HL-60 (cell line): ENCODE measurements at regions not wholly inside any gene's neighbourhood (a gene's known extent, or its start where the extent isn't known, plus 50 kb on each side); places are given as distances from the start of the nearest gene placed in this dataset.

Source experiments
- DNase-seq, 2 experiments: peaks; one replicate each; pipeline ENCODE4 v3.0.0-alpha.2; 2010 to 2020; ENCODE audit warnings: low read depth in 1 of 2, low spot score in 1 of 2
- H3K27ac ChIP-seq: fragments of 250-450 bp; sonication (Bioruptor Pico); replicated peaks from 2 replicates; pipeline ENCODE4 v1.5.1; 2020; ENCODE audit warnings: mild to moderate bottlenecking, moderate library complexity
- H3K27me3 ChIP-seq: fragments of 250-450 bp; sonication (Bioruptor Pico); 2 replicates; pipeline ENCODE4 v1.5.1; 2021; ENCODE audit warnings: mild to moderate bottlenecking, moderate library complexity; ENCODE audit not compliant: insufficient read depth, poor library complexity, severe bottlenecking
- H3K4me3 ChIP-seq: replicated peaks from 2 replicates; pipeline ENCODE4 v1.5.1; 2011; ENCODE audit warnings: mild to moderate bottlenecking, control low read depth, low read length; ENCODE audit not compliant: insufficient read depth
- CTCF ChIP-seq: IDR thresholded peaks from one replicate; pipeline ENCODE4 v1.5.1; 2011; ENCODE audit warnings: low read length, control low read depth, inconsistent platforms; ENCODE audit not compliant: insufficient read depth
- GABPA ChIP-seq: IDR thresholded peaks from 2 replicates; pipeline ENCODE4 v1.6.1; 2012; ENCODE audit warnings: low read depth
- POLR2AphosphoS5 ChIP-seq: IDR thresholded peaks from 2 replicates; pipeline ENCODE4 v1.6.1; 2012; ENCODE audit warnings: low read depth
- REST ChIP-seq: IDR thresholded peaks from 2 replicates; pipeline ENCODE4 v1.6.1; 2012; ENCODE audit warnings: low read depth; ENCODE audit not compliant: insufficient replicate concordance
- SPI1 ChIP-seq: IDR thresholded peaks from 2 replicates; pipeline ENCODE4 v1.6.1; 2012; ENCODE audit warnings: low read depth, mild to moderate bottlenecking, borderline replicate concordance

- H3K27ac ChIP-seq: no peak overlapping the region; the same call in 1 of the 2 replicates
- peak in 1 of 2 experiments; percentile 20 for DNase-seq
- H3K4me3 ChIP-seq: no peak overlapping the region
- H3K27me3 ChIP-seq: no peaks in the 10 kb centered on the region
- TF ChIP-seq SPI1: no peak
- no peak for TF ChIP-seq POLR2AphosphoS5
These were observed 234.8 kb downstream of the BCOR start for GRCh38 chrX:39862963-39863362.

GRCh38 chrX:39866229-39866628, 231.5 kb downstream of the BCOR start:
- DNase-seq: no peak
- no peak overlapping the region for H3K27ac ChIP-seq

GRCh38 chrX:39869846-39870601, 227.7 kb downstream of the BCOR start:
- peak in 1 of 2 experiments; percentile 14 for DNase-seq
- no peak overlapping the region for H3K4me3 ChIP-seq
- no peak overlapping the region for H3K27ac ChIP-seq
- no peaks in the 10 kb centered on the region for H3K27me3 ChIP-seq
- TF ChIP-seq SPI1: no peak
- TF ChIP-seq POLR2AphosphoS5: no peak
- TF ChIP-seq GABPA: no peak
- no peak for TF ChIP-seq CTCF
- no peak for TF ChIP-seq REST

More at GRCh38 chrX:39866229-39866628, 231.5 kb downstream of the BCOR start:
- no peak for TF ChIP-seq GABPA
- no peak for TF ChIP-seq SPI1
- no peak for TF ChIP-seq POLR2AphosphoS5
- TF ChIP-seq REST: no peak
- TF ChIP-seq CTCF: no peak
- Histone ChIP-seq H3K27me3 (no peaks in the 10 kb centered on the region), H3K4me3 (no peak overlapping the region)

- Histone ChIP-seq H3K4me3 (no peak overlapping the region), H3K27me3 (no peaks in the 10 kb centered on the region), H3K27ac (no peak overlapping the region)
- no peak for TF ChIP-seq POLR2AphosphoS5
- no peak for TF ChIP-seq REST
- TF ChIP-seq SPI1: no peak
- no peak for TF ChIP-seq GABPA
- no peak for TF ChIP-seq CTCF
- no peak for DNase-seq
These were observed 226.1 kb downstream of the BCOR start for GRCh38 chrX:39871648-39872047.
